ENCODE measurements at regions not wholly inside any gene's neighbourhood (a gene's known extent, or its start where the extent isn't known, plus 50 kb on each side); places are given as distances from the start of the nearest gene placed in this dataset.

DNA sequence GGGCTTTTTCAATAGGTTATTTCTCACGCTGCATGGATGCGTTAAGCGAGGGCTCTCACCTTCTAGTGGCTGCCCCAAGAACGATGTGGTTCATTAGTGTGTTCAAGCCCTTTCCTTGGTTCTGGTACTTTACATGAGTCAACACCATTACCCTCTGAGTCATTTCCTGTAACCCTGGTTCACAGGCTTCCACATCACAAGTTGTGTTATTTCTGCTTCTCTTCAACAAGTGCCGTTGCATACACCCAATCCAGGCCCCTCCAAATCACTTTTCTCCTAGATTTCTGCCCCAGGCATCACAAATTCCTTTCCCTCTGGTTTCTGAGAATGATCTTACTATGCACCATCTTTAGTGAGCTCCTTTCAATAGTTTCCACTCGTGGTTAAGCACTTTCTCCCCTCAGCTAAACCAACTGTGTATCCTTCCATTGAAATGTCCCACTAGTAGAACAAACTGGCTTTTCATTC is 69.5 kb upstream of the RAD23B start:
- in situ Hi-C loops (cut with MboI; ENCODE audit: low sequenced_read_pairs) = no loop called here
- Histone ChIP-seq H3K27me3 (ENCODE audit: low read depth) (no peaks in the 10 kb centered on the region), H3K9me3 (no peaks in the 10 kb centered on the region), H3K4me1 (no peaks in the 10 kb centered on the region), H3K36me3 (replicated peaks) (no peaks in the 10 kb centered on the region), H3K4me3 (no peak overlapping the region)
- no peak for DNase-seq (ENCODE audit: low spot score in 2 of 2)

DNA sequence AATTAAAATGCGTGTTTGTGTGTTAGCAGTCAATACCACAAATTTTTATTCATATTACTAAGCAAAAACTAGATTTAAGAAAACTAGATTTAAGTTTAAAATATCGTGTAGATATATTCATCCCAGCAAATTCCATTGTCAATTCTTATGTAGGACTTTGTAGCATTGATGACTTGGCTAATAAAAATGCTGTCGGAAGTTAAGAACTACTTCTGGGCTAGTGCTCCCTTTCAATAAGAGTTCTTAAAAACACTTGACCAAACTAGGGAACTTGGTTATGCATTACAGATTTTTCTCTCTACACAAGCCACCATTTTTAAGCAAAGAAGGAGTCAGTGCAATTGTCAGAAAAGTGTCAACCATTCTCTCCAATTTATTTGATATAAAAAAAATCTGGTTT is 68.7 kb upstream of the RAD23B start:
- Histone ChIP-seq H3K27me3 (ENCODE audit: low read depth) (no peaks in the 10 kb centered on the region), H3K4me3 (no peak overlapping the region), H3K4me1 (no peaks in the 10 kb centered on the region), H3K9me3 (no peaks in the 10 kb centered on the region), H3K36me3 (replicated peaks) (no peaks in the 10 kb centered on the region)
- in situ Hi-C loops (cut with MboI; ENCODE audit: low sequenced_read_pairs) = no loop called here
- no peak for DNase-seq (ENCODE audit: low spot score in 2 of 2)

DNA sequence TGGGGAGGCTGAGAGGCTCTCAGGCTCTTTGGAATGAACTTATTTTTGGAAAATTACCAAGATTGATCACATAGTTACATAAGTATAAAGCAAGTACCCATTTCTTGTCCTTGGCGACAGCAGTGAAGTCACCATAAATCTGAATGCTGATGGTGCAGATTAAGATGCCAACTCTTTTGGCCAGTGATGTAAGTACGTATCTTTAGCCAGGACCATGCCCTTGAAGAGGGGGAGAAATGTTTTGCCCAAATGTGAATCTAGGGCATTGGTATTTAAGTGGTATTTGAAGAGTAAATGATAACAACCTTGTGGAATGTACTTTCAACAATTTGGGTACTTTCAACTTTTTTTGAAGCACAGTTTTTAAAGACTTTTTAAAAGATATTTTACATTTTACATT is 68.2 kb upstream of the RAD23B start:
- Histone ChIP-seq H3K27me3 (ENCODE audit: low read depth) (no peaks in the 10 kb centered on the region), H3K4me1 (no peaks in the 10 kb centered on the region), H3K9me3 (no peaks in the 10 kb centered on the region), H3K4me3 (no peak overlapping the region), H3K36me3 (replicated peaks) (no peaks in the 10 kb centered on the region)
- DNase-seq (ENCODE audit: low spot score in 2 of 2) = no peak
- in situ Hi-C loops (cut with MboI; ENCODE audit: low sequenced_read_pairs) = no loop called here

DNA sequence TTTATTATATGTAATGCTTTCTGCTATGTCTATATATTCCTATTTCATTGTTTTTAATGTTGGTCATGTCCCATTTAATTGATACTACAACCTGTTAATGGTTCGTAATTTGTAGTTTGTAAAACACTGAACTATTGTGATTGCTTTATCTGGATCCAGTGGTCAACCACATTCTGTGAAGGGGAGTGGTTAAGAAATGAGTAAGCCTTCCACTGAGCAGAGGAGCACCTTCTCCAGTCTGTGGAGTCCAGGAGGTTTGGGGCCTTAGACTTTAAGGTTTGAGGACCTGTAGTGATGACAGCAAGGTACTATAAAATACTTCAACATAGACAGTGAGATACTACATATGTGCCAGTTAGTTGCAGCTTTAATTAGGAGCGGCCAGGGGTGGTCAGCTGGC is 67.7 kb upstream of the RAD23B start:
- in situ Hi-C loops (cut with MboI; ENCODE audit: low sequenced_read_pairs) = no loop called here
- H3K9me3 ChIP-seq = no peaks in the 10 kb centered on the region
- no peak overlapping the region for H3K4me3 ChIP-seq
- no peaks in the 10 kb centered on the region for H3K27me3 ChIP-seq (ENCODE audit: low read depth)
- no peaks in the 10 kb centered on the region for H3K4me1 ChIP-seq
- no peaks in the 10 kb centered on the region for H3K36me3 ChIP-seq (replicated peaks)
- DNase-seq (ENCODE audit: low spot score in 2 of 2) = no peak

DNA sequence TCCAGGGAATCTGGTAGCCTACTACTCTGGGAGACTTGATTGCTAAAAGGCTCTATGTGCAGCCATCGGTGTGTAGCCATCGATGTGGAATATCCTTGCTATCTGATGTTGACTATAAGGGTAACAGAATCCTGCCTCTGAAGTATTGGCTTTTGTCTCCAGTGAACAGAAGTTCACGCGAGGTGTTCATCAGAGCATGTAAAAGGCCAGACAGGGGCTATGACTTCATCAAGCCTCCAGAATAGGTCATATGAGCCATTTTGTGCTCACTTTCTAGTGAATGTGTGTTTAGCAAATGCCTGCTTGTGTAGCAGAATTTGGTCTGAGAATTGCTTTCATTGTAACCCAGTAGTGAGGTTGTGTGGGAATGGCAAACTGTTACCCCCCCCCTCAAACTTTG is 66.8 kb upstream of the RAD23B start:
- Histone ChIP-seq H3K36me3 (replicated peaks) (no peaks in the 10 kb centered on the region), H3K4me3 (no peak overlapping the region), H3K4me1 (no peaks in the 10 kb centered on the region), H3K27me3 (ENCODE audit: low read depth) (no peaks in the 10 kb centered on the region), H3K9me3 (no peaks in the 10 kb centered on the region)
- in situ Hi-C loops (cut with MboI; ENCODE audit: low sequenced_read_pairs) = no loop called here
- DNase-seq (ENCODE audit: low spot score in 2 of 2) = no peak

DNA sequence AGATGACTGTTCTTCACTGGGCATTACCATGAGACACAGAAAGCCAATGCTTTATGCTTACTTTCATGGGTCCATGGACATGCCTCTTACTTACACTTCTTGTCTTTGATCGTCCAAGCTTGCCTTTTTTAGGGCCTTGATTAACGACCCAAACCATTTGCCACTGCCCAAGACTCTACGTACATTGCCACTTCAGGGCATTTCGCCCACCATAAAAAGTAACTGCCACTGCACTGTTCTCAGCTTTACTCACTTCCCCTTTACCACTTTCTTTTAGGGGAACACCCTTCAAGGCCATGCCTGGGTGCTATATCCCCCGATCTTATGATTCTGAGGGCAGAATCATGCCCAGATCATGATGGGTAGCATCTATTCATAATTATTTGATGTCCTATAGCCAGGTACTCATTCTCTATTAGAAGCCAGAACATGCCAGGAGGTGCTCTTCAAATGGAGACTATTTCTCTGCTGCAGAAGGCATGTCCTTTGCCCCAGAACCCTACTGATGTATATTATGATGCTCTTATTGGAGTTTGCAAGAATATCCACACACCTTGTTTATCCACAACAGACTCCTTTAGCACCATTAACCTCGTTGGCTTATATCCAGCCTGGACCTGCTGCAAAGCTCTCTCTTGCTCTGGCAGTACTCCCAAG is 64.1 kb upstream of the RAD23B start:
- in situ Hi-C loops (cut with MboI; ENCODE audit: low sequenced_read_pairs) = no loop called here
- no peak for DNase-seq (ENCODE audit: low spot score in 2 of 2)
- no peaks in the 10 kb centered on the region for H3K36me3 ChIP-seq (replicated peaks)
- no peak overlapping the region for H3K4me3 ChIP-seq
- H3K4me1 ChIP-seq = no peaks in the 10 kb centered on the region
- no peaks in the 10 kb centered on the region for H3K27me3 ChIP-seq (ENCODE audit: low read depth)
- H3K9me3 ChIP-seq = no peaks in the 10 kb centered on the region

DNA sequence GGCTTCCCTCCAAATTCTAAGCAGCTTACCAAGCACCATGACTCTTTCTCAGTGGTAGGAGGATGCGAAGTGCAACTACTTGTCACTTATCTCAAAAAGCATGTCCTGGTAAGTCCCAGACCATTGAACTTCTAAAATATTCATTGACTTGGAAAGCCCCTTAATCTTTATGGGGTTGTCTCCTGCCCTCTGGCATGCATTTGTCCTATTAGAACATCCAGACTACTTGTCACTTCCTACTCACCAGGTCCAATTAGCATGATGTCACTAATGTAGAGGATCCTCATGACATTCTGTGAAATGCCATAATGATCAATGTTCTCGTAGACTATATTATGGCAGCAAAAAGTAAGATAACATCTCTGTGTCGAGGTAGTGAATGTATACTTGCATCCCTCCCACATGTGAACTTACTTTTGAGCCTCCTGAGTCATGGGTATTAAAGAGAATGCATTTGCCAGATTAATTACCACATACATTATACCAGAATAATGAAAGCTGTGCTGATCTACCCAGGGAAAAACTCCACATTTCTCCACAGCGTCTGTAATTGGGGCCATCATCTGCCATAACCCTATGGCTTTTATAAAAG is 63.5 kb upstream of the RAD23B start:
- H3K4me1 ChIP-seq = no peaks in the 10 kb centered on the region
- no peaks in the 10 kb centered on the region for H3K27me3 ChIP-seq (ENCODE audit: low read depth)
- no peaks in the 10 kb centered on the region for H3K9me3 ChIP-seq
- H3K4me3 ChIP-seq = no peak overlapping the region
- H3K36me3 ChIP-seq (replicated peaks) = no peaks in the 10 kb centered on the region
- in situ Hi-C loops (cut with MboI; ENCODE audit: low sequenced_read_pairs) = no loop called here
- no peak for DNase-seq (ENCODE audit: low spot score in 2 of 2)

DNA sequence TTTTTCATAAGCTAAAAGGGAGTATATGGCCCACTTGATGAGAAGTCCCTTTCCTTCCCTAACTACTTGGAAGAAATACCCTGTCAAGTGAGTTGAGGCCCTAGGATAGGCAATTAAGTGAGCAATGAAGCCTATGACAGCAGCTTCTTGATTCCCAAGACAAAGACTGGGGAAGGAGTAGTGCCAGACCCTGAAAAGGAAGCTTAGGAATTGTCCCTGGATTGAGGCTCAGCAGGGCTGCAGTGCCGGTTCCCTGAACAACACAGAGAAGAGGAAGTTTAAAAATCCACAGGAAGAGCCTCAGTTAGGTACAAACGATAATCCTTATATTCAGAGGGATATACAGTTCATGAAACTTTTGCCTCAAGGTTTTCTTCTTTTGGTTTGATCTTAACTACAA is 61.8 kb upstream of the RAD23B start:
- Histone ChIP-seq H3K9me3 (no peaks in the 10 kb centered on the region), H3K4me3 (no peak overlapping the region), H3K4me1 (peaks cover 4% of the 10 kb centered on the region; the same call in 1 of the 2 replicates), H3K36me3 (replicated peaks) (no peaks in the 10 kb centered on the region), H3K27me3 (ENCODE audit: low read depth) (no peaks in the 10 kb centered on the region)
- in situ Hi-C loops (cut with MboI; ENCODE audit: low sequenced_read_pairs) = no loop called here
- DNase-seq (ENCODE audit: low spot score in 2 of 2) = no peak

DNA sequence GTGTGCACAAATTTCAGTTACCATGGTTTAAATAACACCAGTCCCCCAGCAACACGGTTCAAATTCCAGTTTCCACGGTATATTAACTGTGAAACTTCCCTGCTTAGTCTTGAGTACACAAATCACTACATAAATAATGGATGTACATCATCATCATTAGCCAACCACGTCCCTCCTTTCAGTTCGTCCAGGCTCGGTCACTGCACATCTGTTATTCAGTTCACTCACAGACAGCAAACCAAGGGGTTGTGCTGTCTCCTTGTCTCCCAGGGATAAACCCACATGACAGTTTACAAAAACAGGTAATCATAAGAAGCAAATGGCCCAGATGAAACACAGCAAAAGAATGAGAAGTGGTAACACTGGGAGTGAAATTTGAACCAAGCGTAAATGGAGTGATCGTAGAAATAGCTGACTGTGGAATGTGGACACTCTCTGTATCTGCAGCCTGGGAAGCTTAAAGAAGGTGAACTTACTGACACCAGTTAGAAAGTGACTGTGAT is 61.0 kb upstream of the RAD23B start:
- no peaks in the 10 kb centered on the region for H3K9me3 ChIP-seq
- H3K4me1 ChIP-seq = peaks cover 6% of the 10 kb centered on the region; the same call in 1 of the 2 replicates
- no peaks in the 10 kb centered on the region for H3K36me3 ChIP-seq (replicated peaks)
- no peak overlapping the region for H3K4me3 ChIP-seq
- in situ Hi-C loops (cut with MboI; ENCODE audit: low sequenced_read_pairs) = no loop called here
- H3K27me3 ChIP-seq (ENCODE audit: low read depth) = no peaks in the 10 kb centered on the region
- DNase-seq (ENCODE audit: low spot score in 2 of 2) = no peak

DNA sequence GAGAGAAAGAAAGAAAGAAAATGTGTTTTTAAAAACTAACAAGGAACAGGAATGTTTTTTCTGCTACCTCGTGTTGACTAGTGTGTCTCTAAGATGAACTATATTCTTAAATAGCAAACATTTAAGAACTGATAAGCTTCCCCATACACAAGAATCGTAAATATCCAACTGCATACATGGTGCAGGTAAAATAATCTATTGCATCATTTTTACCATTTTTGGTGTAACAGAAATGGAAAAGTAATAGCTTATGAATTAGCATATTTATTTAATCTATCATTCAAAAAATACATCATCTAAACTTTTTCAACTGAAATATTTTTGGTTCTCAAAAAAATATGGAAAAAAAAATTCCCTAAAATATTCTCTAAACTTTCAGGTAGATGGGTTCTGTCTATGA is 59.7 kb upstream of the RAD23B start:
- Histone ChIP-seq H3K9me3 (no peaks in the 10 kb centered on the region), H3K27me3 (ENCODE audit: low read depth) (no peaks in the 10 kb centered on the region), H3K36me3 (replicated peaks) (no peaks in the 10 kb centered on the region), H3K4me3 (no peak overlapping the region), H3K4me1 (peaks cover 10% of the 10 kb centered on the region; the same call in 1 of the 2 replicates)
- in situ Hi-C loops (cut with MboI; ENCODE audit: low sequenced_read_pairs) = no loop called here
- DNase-seq (ENCODE audit: low spot score in 2 of 2) = no peak

DNA sequence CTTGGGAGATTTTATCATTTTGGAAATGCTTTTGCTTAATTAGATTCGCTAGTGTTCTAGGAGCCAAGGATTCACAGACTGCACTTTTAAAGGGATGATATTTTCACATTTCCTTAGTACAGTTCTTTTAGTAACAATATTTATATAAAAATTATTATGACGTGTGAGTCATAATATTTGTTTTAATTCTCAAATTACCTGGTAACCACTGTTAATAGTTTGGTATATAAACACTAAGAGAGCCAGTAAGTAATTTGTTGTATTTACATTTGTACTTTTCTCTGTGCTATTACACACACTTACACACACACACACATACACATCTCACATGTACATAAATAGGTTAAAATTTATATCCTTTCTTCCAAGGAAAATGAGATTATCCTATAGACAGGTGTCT is 58.8 kb upstream of the RAD23B start:
- Histone ChIP-seq H3K4me1 (peaks cover 19% of the 10 kb centered on the region), H3K36me3 (replicated peaks) (no peaks in the 10 kb centered on the region), H3K9me3 (no peaks in the 10 kb centered on the region)

DNA sequence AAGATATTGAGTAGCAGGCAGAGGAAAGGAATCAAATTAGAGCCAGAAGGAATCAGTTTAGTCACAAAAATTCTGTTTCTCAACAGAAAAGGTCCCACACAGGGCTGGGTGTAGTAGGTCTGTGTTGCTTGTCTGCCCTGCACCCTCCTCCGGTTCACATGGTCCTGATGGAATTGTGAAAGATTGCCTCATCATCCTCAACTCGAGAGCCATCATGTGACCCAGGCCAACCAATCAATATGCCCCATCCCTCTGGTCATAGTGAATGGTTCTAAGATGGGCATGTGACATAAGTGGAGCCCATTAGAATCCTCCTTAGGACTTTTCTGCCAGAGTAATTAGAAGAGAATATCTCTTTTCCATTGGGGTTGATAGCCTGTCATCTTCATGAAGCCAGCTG is 56.7 kb upstream of the RAD23B start:
- Histone ChIP-seq H3K4me3 (no peak overlapping the region), H3K27me3 (ENCODE audit: low read depth) (no peaks in the 10 kb centered on the region), H3K9me3 (no peaks in the 10 kb centered on the region), H3K4me1 (peaks cover 20% of the 10 kb centered on the region), H3K36me3 (replicated peaks) (no peaks in the 10 kb centered on the region)
- DNase-seq (ENCODE audit: low spot score in 2 of 2) = peak; percentile 16 to 62
- in situ Hi-C loops (cut with MboI; ENCODE audit: low sequenced_read_pairs) = no loop called here

More for the DNA sequence above, 58.8 kb upstream of the RAD23B start:
- DNase-seq (ENCODE audit: low spot score in 2 of 2) = no peak
- H3K4me3 ChIP-seq = no peak overlapping the region
- H3K27me3 ChIP-seq (ENCODE audit: low read depth) = no peaks in the 10 kb centered on the region
- in situ Hi-C loops (cut with MboI; ENCODE audit: low sequenced_read_pairs) = no loop called here

DNA sequence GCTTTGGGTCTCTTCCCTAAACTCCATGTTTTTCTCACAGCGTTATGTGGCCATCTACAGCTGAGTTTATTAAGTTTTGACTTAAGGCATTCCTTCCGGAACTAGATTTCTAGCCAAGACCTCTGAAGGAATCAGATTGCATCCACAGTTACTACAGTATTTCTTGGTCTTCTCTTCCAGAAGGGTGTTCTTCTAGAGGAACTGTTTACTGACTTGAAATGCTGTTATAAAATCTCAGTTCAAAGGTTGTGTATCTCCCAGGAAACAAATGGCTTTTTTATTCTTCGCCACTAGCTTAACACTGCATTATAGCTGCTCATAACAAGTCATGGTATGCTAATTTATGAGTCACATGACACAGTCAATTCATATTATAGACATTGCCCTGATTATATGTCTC is 55.3 kb upstream of the RAD23B start:
- in situ Hi-C loops (cut with MboI; ENCODE audit: low sequenced_read_pairs) = no loop called here
- Histone ChIP-seq H3K27me3 (ENCODE audit: low read depth) (no peaks in the 10 kb centered on the region), H3K9me3 (no peaks in the 10 kb centered on the region), H3K36me3 (replicated peaks) (no peaks in the 10 kb centered on the region), H3K4me3 (no peak overlapping the region), H3K4me1 (peaks cover 20% of the 10 kb centered on the region)
- DNase-seq (ENCODE audit: low spot score in 2 of 2) = no peak

DNA sequence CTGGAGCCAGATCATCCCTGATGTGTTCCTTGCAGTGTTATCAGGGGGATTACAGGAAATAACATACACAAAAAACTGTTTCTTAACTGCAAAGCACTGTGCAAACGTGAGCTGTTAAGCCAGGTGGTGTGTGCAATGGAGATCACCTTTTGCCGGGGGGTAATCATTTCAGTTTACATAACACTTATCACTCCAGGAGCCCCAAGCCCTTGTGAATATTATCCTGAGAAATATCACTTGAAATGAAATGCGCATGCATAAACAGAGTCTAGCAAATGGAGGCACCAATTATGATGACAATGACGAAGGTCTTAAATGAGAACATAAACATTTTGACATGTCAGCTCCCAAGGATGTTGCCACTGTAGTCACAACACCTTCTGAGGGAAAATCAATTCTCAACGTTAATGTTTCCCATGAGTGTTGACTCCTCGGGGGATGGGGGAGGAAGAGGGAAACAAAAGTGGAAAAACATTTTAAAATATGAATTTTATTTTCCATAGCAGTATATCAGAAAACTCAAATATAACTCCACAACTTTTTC is 54.5 kb upstream of the RAD23B start:
- DNase-seq (ENCODE audit: low spot score in 2 of 2) = no peak
- Histone ChIP-seq H3K9me3 (no peaks in the 10 kb centered on the region), H3K27me3 (ENCODE audit: low read depth) (no peaks in the 10 kb centered on the region), H3K4me3 (no peak overlapping the region), H3K4me1 (peaks cover 20% of the 10 kb centered on the region), H3K36me3 (replicated peaks) (no peaks in the 10 kb centered on the region)
- in situ Hi-C loops (cut with MboI; ENCODE audit: low sequenced_read_pairs) = no loop called here
